Ovary (tissue), 7 donors: ENCODE measurements at regions not wholly inside any gene's neighbourhood (a gene's known extent, or its start where the extent isn't known, plus 50 kb on each side); places are given as distances from the start of the nearest gene placed in this dataset.

ENCODE experiments used
- DNase-seq, 5 donors: peaks; one replicate each; pipeline ENCODE4 v3.0.0-alpha.2; 2019 to 2020
- H3K27ac ChIP-seq, 2 donors: fragments of 200-600 bp; one replicate each; pipeline versions ENCODE4 v1.5.1 to v1.8.0; 2019 to 2022
- H3K27me3 ChIP-seq: fragments of 200-600 bp; one replicate; pipeline ENCODE4 v1.8.0; 2022
- H3K36me3 ChIP-seq: fragments of 200-600 bp; sonication (generic); one replicate; pipeline ENCODE4 v1.5.1; 2019
- H3K4me1 ChIP-seq: one replicate; pipeline ENCODE4 v1.8.1; 2013; ENCODE audit warnings: mild to moderate bottlenecking, moderate library complexity; ENCODE audit not compliant: insufficient read depth
- H3K4me3 ChIP-seq: fragments of 200-600 bp; sonication (generic); one replicate; pipeline ENCODE4 v1.5.1; 2017
- H3K9me3 ChIP-seq, 2 donors: fragments of 200-600 bp in 1 of 2; sonication (generic) in 1 of 2; one replicate each; pipeline versions ENCODE4 v1.5.1 to v1.8.1; 2013 to 2019; ENCODE audit warnings: mild to moderate bottlenecking in 1 of 2, moderate library complexity in 1 of 2
- CTCF ChIP-seq, 3 donors: fragments of 450-650 bp in 2 of 3; fragments of 200-600 bp in 1 of 3; IDR thresholded peaks; one replicate each; pipeline versions ENCODE4 v1.5.1 to v1.8.0; 2016 to 2022; ENCODE audit warnings: antibody characterized with exemption in 3 of 3, mild to moderate bottlenecking in 1 of 3
- EP300 ChIP-seq: sonication (generic); formaldehyde crosslinking; IDR thresholded peaks from one replicate; pipeline ENCODE4 v1.6.1; 2017; ENCODE audit warnings: antibody characterized with exemption
- POLR2A ChIP-seq: fragments of 450-650 bp; IDR thresholded peaks from one replicate; pipeline ENCODE4 v1.6.1; 2017; ENCODE audit warnings: antibody characterized with exemption, mild to moderate bottlenecking, moderate library complexity
- WGBS, 3 donors: extraction: QIAGEN DNeasy Blood & Tissue Kit in 1 of 3; methylation state at CpG; one replicate each; pipeline versions ENCODE4 v1.1.5 to v1.1.7; 2013 to 2017; 5-methylcytosine and 5-hydroxymethylcytosine counted together
- intact Hi-C, 4 donors: fragments of 100-400 bp; cut with DNase I; formaldehyde crosslinking; loops; one replicate each; pipeline versions ENCODE4 v1.11.0 to v1.15.1; 2022 to 2023
- donor health status: DM: no; HTN: no; CAD: no; lungs with moderate emphysema.
- donor health status: DM: no; HTN: no; CAD: no.
- donor health status: Bipolar disorder and iron deficiency.
- donor health status: DM: no; HTN: no; CAD: no.
- donor health status: DM: yes; HTN: yes; CAD: no.

DNA sequence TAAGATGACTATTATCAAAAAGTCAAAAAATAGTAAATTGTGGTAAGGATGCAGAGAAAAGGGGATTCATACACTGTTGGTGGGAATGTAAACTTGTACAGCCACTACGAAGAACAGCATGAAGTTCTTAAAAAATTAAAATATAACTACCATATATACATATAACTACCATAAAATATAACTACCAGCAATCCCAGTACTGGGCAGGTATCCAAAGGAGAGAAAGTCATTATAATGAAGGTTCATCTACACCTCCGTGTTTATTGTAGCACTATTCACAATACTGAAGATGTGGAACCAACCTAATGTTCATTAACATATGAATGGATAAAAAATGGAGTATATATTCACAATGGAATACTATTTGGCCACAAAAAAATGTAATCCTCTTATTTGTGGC, 360.9 kb upstream of the CT83 start:
- no peak overlapping the region for H3K4me3 ChIP-seq
- WGBS, 3 donors, result 47 to 73% (median 61%) methylated on average over 2 of the region's 2 CpGs
- no peak for DNase-seq
- H3K27ac ChIP-seq, result no peak overlapping the region
- H3K27me3 ChIP-seq, result no peaks in the 10 kb centered on the region
- no peaks in the 10 kb centered on the region for H3K4me1 ChIP-seq
- TF ChIP-seq CTCF (IDR thresholded peaks at IDR 0.05), result no peak
- TF ChIP-seq EP300, result no peak
- no peak for TF ChIP-seq POLR2A
- H3K36me3 ChIP-seq, result no peaks in the 10 kb centered on the region
- intact Hi-C loops, result no loop called here
- H3K9me3 ChIP-seq, result no peaks in the 10 kb centered on the region

GRCh38 chrX:116806288-116806802, 343.6 kb upstream of the CT83 start:
- Histone ChIP-seq H3K36me3 (no peaks in the 10 kb centered on the region), H3K27ac (no peak overlapping the region), H3K4me1 (no peaks in the 10 kb centered on the region), H3K4me3 (no peak overlapping the region), H3K27me3 (no peaks in the 10 kb centered on the region), H3K9me3 (no peaks in the 10 kb centered on the region)
- intact Hi-C loops, result no loop called here
- WGBS, 3 donors, result 82 to 94% (median 85%) methylated on average over 1 of the region's 1 CpG
- TF ChIP-seq POLR2A, result no peak
- TF ChIP-seq EP300, result no peak
- no peak for TF ChIP-seq CTCF (IDR thresholded peaks at IDR 0.05)
- no peak for DNase-seq

GRCh38 chrX:116801943-116802342, 339.2 kb upstream of the CT83 start:
- Histone ChIP-seq H3K9me3 (no peaks in the 10 kb centered on the region), H3K4me3 (no peak overlapping the region), H3K27ac (no peak overlapping the region), H3K36me3 (no peaks in the 10 kb centered on the region), H3K4me1 (no peaks in the 10 kb centered on the region), H3K27me3 (no peaks in the 10 kb centered on the region)
- DNase-seq, result no peak
- no peak for TF ChIP-seq POLR2A
- no peak for TF ChIP-seq EP300
- no peak for TF ChIP-seq CTCF (IDR thresholded peaks at IDR 0.05)
- intact Hi-C loops, result no loop called here

DNA sequence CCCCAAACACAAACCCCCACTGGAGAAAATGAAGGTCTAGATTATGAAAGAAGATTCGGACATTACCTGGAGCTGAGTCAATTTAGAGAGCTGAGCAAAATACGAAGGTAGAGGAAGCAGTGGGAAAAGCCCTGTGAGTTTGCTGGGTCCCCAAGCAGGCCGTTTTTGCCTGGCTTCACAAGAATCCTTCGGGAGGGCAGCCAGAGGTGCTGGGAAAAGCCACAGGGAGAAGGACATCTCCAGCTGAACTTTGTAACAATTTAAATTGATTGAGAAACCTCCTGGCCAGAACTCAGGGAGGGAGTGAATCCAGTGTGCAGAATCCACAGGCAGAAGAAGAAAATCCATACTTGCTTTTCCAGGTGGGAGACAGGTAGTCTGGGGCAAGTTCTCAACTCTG, 319.1 kb upstream of the CT83 start:
- TF ChIP-seq POLR2A (no peak), EP300 (no peak), CTCF (IDR thresholded peaks at IDR 0.05) (no peak)
- Histone ChIP-seq H3K4me3 (no peak overlapping the region), H3K4me1 (no peaks in the 10 kb centered on the region), H3K27ac (no peak overlapping the region), H3K9me3 (no peaks in the 10 kb centered on the region), H3K36me3 (no peaks in the 10 kb centered on the region), H3K27me3 (no peaks in the 10 kb centered on the region)
- intact Hi-C loops, result no loop called here
- 49 to 59% (median 52%) methylated on average over 4 of the region's 4 CpGs for WGBS, 3 donors
- DNase-seq, result no peak

DNA sequence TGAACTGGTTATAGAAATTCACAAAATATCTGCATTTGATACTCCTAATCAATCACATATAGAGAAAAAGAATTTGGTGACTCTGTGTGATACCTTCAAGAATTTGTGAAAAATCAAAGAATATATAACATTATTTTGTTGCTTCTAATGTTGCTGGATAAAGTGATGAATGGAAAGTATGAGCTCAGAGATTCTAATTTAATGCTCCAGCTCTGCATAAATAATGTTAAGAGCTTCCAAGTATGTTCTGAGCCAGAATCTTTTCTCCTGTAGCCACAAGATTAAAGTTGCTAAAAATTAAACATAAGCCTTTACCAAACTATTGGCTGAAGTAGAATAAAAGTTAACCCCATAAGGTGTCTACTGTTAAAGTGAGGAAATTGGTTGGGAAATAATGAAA, 294.7 kb upstream of the CT83 start:
- Histone ChIP-seq H3K9me3 (no peaks in the 10 kb centered on the region), H3K27ac (no peak overlapping the region), H3K4me3 (no peak overlapping the region), H3K27me3 (no peaks in the 10 kb centered on the region), H3K4me1 (no peaks in the 10 kb centered on the region), H3K36me3 (no peaks in the 10 kb centered on the region)
- TF ChIP-seq POLR2A (no peak), EP300 (no peak), CTCF (IDR thresholded peaks at IDR 0.05) (no peak)
- DNase-seq, result no peak
- intact Hi-C loops, result no loop called here
